ENCODE measurements at regions not wholly inside any gene's neighbourhood (a gene's known extent, or its start where the extent isn't known, plus 50 kb on each side); places are given as distances from the start of the nearest gene placed in this dataset.
"Not testable (repeated sequence)": the region's sequence is repeated elsewhere in the genome, so short reads cannot be mapped to it uniquely, and the experiment has no call there.

- DNase-seq: no peak
These were observed 414.9 kb upstream of the PITX2 start for GRCh38 chr4:111037591-111038360.

GRCh38 chr4:111040904-111041303 lies 418.0 kb upstream of the PITX2 start:
- no peak for DNase-seq

GRCh38 chr4:111043286-111043685 lies 420.4 kb upstream of the PITX2 start:
- no peak for DNase-seq

- no peak for DNase-seq
These were observed 423.1 kb upstream of the PITX2 start for GRCh38 chr4:111045992-111046391.

- DNase-seq: no peak
These were observed 423.9 kb upstream of the PITX2 start for GRCh38 chr4:111046811-111047210.

GRCh38 chr4:111048316-111048715 lies 425.4 kb upstream of the PITX2 start:
- no peak for DNase-seq

GRCh38 chr4:111064342-111064993 lies 441.6 kb upstream of the PITX2 start:
- no peak for DNase-seq

GRCh38 chr4:111066001-111066400 lies 443.1 kb upstream of the PITX2 start:
- DNase-seq: no peak

GRCh38 chr4:111066447-111066846 lies 443.6 kb upstream of the PITX2 start:
- DNase-seq: no peak

- DNase-seq: no peak
These were observed 444.0 kb upstream of the PITX2 start for GRCh38 chr4:111066887-111067286.

GRCh38 chr4:111068883-111069282 lies 446.0 kb upstream of the PITX2 start:
- no peak for DNase-seq

GRCh38 chr4:111070390-111070789 lies 447.5 kb upstream of the PITX2 start:
- no peak for DNase-seq

GRCh38 chr4:111074523-111075114 lies 451.7 kb upstream of the PITX2 start:
- DNase-seq: no peak

GRCh38 chr4:111076299-111076698 lies 453.4 kb upstream of the PITX2 start:
- not testable (repeated sequence) for DNase-seq

GRCh38 chr4:111108153-111108552 lies 485.3 kb upstream of the PITX2 start:
- no peak for DNase-seq

GRCh38 chr4:111113591-111113990 lies 490.7 kb upstream of the PITX2 start:
- no peak for DNase-seq

- no peak for DNase-seq
These were observed 493.0 kb upstream of the PITX2 start for GRCh38 chr4:111115881-111116280.

GRCh38 chr4:111120191-111120590 lies 497.3 kb upstream of the PITX2 start:
- DNase-seq: no peak

- no peak for DNase-seq
These were observed 503.5 kb upstream of the PITX2 start for GRCh38 chr4:111126340-111126739.

- DNase-seq: no peak
These were observed 505.0 kb upstream of the PITX2 start for GRCh38 chr4:111127841-111128240.

- DNase-seq: no peak
These were observed 505.4 kb upstream of the PITX2 start for GRCh38 chr4:111128327-111128726.

- DNase-seq: no peak
These were observed 513.6 kb upstream of the PITX2 start for GRCh38 chr4:111136438-111136837.

GRCh38 chr4:111136967-111137366 lies 514.1 kb upstream of the PITX2 start:
- no peak for DNase-seq

- no peak for DNase-seq
These were observed 520.6 kb upstream of the PITX2 start for GRCh38 chr4:111143510-111143909.

Measured in left kidney (tissue), 1 donor.